ENCODE measurements at regions not wholly inside any gene's neighbourhood (a gene's known extent, or its start where the extent isn't known, plus 50 kb on each side); places are given as distances from the start of the nearest gene placed in this dataset.
"Not testable (repeated sequence)": the region's sequence is repeated elsewhere in the genome, so short reads cannot be mapped to it uniquely, and the experiment has no call there.

DNA sequence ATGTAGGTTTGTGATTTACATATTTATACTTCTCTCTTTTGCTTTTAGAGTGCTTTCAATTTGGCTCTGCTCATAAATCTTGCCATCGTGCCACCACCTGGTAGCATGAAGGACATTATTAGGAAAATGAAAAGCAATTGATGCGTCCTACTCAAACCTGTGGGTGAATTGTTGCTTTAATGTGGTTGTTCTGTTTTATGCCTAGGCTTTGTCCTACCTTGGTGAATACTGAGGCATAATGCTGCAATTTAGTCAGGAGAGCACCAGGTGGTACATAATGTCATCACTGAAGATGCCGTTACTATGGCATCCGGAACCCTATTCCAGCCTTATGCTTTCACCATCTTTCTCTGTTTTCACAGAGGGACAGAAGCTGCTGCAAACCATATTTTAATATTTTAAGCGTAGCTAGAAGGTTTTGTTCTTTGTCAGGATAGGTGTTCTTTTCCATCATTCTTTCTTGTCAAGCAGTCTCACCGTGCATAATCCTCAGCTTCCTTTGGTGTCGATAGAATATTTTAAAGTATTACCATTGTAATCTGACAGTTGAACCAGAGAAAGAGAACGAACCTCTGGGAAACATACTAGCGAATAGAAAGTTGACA is 68.5 kb upstream of the PKP2 start:
- FAIRE-seq (no peak), DNase-seq (ENCODE audit: low spot score in 2 of 2) (no peak)

- FAIRE-seq; DNase-seq (ENCODE audit: low spot score in 2 of 2): not testable (repeated sequence)
These were observed 59.8 kb upstream of the PKP2 start for GRCh38 chr12:32956418-32956817.

GRCh38 chr12:32952681-32953080 is 56.1 kb upstream of the PKP2 start:
- no peak for DNase-seq (ENCODE audit: low spot score in 2 of 2)
- FAIRE-seq: no peak

- no peak for DNase-seq (ENCODE audit: low spot score in 2 of 2)
These were observed 53.2 kb upstream of the PKP2 start for GRCh38 chr12:32949815-32950214.

GRCh38 chr12:32947206-32948067 is 50.9 kb upstream of the PKP2 start:
- FAIRE-seq: no peak

More at GRCh38 chr12:32949815-32950214, 53.2 kb upstream of the PKP2 start:
- FAIRE-seq: no peak

DNA sequence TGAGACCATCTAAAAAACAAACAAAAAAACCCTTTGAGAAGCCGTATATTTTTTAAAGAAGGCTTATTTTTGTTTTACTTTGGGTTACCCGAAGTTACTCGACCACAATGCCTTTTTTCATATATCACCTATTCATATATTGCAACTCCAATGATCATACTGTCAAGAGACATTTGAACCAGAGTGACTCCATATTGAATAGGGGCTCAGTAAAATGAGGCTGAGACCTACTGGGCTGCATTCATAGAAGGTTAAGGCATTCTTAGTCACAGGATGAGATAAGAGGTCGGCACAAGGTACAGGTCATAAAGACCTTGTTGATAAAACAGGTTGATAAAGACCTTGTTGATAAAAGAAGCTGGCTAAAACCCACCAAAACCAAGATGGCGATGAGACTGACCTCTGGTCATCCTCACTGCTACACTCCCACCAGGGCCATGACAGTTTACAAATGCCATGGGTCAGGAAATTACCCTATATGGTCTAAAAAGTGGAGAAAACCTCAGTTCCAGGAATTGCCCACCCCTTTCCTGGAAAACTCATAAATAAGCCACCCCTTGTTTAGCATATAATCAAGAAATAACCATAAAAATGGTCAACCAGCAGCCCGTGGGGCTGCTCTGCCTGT is 50.0 kb upstream of the PKP2 start:
- DNase-seq (ENCODE audit: low spot score in 2 of 2) (no peak), FAIRE-seq (no peak)

More at GRCh38 chr12:32947206-32948067, 50.9 kb upstream of the PKP2 start:
- DNase-seq (ENCODE audit: low spot score in 2 of 2): peak in 1 of 2 donors; percentile 38
